ENCODE measurements at regions not wholly inside any gene's neighbourhood (a gene's known extent, or its start where the extent isn't known, plus 50 kb on each side); places are given as distances from the start of the nearest gene placed in this dataset.

DNA sequence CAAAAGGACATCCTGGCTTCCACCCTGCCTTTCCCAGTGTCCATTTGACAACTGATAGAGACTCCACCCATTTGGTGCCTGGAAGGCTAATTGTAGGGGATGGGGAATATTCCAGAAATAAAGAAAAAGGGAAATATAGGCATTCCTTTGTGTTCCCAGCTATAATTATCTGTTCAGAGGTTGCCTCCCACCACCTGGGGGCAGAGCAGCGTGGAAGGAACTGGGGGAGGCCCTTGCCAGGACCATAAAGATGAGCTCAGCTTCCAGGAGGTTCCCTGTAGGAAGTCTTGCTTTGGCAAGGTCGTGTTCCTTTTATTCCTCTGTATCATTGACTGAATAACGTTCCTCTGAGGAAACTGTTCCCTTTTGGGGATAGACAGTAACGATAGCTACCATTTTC lies 214.7 kb downstream of the TFAP2C start:
- Histone ChIP-seq H3K27me3 (peaks cover 4% of the 10 kb centered on the region), H3K4me3 (no peak overlapping the region), H3K9me3 (no peaks in the 10 kb centered on the region), H3K36me3 (no peaks in the 10 kb centered on the region), H3K4me1 (no peaks in the 10 kb centered on the region), H3K27ac (no peak overlapping the region)
- DNase-seq: no peak
- intact Hi-C loops (cut with DNase I): no loop called here
- no peak for ATAC-seq
- TF ChIP-seq, protein P1, sequence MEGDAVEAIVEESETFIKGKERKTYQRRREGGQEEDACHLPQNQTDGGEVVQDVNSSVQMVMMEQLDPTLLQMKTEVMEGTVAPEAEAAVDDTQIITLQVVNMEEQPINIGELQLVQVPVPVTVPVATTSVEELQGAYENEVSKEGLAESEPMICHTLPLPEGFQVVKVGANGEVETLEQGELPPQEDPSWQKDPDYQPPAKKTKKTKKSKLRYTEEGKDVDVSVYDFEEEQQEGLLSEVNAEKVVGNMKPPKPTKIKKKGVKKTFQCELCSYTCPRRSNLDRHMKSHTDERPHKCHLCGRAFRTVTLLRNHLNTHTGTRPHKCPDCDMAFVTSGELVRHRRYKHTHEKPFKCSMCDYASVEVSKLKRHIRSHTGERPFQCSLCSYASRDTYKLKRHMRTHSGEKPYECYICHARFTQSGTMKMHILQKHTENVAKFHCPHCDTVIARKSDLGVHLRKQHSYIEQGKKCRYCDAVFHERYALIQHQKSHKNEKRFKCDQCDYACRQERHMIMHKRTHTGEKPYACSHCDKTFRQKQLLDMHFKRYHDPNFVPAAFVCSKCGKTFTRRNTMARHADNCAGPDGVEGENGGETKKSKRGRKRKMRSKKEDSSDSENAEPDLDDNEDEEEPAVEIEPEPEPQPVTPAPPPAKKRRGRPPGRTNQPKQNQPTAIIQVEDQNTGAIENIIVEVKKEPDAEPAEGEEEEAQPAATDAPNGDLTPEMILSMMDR (IDR thresholded peaks at IDR 0.05): no peak

DNA sequence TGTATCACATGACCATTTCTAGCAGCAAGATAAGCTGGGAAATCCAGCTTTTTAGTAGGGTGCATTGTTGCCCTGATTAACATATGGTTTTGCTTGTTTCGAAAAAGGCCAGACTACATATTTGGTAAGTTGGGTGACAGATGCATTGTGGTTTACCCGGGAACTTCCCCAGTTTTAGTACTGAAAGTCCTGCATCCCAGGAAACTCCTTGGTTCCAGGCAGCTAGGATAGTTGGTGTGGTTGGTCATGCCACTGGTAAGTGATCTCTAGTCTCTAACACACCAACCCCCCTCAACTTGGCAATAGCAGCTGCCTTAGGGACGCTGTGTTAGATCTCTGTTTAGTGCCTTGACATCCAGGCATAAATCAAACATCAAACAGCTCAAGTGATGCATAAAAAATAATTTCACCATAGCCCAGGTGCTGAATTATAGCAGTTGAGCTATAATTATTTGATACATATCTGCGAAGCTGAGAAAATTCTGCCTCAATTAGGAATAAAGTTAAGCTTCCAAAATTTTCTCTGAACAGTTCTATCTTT lies 216.5 kb downstream of the TFAP2C start:
- Histone ChIP-seq H3K27me3 (peaks cover 4% of the 10 kb centered on the region), H3K4me1 (no peaks in the 10 kb centered on the region), H3K4me3 (no peak overlapping the region), H3K9me3 (no peaks in the 10 kb centered on the region), H3K27ac (no peak overlapping the region), H3K36me3 (no peaks in the 10 kb centered on the region)
- DNase-seq (no peak), ATAC-seq (no peak)
- intact Hi-C loops (cut with DNase I): no loop called here
- TF ChIP-seq, protein P1 (IDR thresholded peaks at IDR 0.05): no peak

DNA sequence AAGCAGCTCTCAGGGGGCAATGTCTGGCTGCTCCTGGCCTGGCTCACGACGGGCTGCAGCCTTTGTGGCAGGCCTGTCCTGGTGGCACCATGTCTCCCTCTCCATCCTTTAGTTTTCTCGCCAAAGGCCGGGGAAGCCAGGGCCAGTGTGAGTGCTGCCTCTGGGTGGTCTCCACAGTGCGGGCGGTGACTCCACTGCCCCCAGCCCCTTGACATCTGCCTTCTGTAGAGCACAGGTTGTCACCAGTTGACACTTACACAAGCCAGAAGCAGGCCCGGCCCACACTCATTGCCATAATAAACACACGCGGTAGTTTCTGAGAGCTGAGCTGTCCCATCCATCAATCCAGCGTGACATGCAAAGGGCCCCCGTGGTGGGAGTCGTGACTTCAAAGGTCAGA lies 219.5 kb downstream of the TFAP2C start:
- intact Hi-C loops (cut with DNase I): no loop called here
- DNase-seq: no peak

DNA sequence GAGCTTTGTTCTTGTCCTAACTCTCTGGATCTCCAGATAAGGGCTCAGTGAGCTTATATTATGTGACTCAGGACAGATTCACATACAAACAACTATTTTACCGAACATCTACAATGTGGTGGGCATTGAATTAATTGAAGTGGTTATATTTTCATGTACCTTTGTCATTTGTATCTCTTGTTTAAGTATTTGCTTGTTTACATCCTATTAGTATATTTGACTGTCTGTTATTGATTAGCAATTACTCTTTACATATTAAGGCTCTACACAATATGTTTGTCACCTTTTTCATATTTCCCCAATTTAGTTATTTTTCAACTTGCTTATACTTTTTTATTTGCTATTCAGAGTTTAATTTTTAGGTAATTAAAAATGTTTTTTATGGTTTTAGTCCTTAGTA lies 222.4 kb downstream of the TFAP2C start:
- TF ChIP-seq, protein P1 (IDR thresholded peaks at IDR 0.05): no peak
- ATAC-seq (no peak), DNase-seq (no peak)
- Histone ChIP-seq H3K4me1 (no peaks in the 10 kb centered on the region), H3K4me3 (no peak overlapping the region), H3K27me3 (peaks cover 4% of the 10 kb centered on the region), H3K27ac (no peak overlapping the region), H3K9me3 (no peaks in the 10 kb centered on the region), H3K36me3 (no peaks in the 10 kb centered on the region)
- intact Hi-C loops (cut with DNase I): no loop called here

More for the DNA sequence above, 219.5 kb downstream of the TFAP2C start:
- H3K9me3 ChIP-seq: no peaks in the 10 kb centered on the region
- TF ChIP-seq, protein P1 (IDR thresholded peaks at IDR 0.05): no peak
- H3K27ac ChIP-seq: no peak overlapping the region
- H3K36me3 ChIP-seq: no peaks in the 10 kb centered on the region
- H3K27me3 ChIP-seq: peaks cover 4% of the 10 kb centered on the region
- H3K4me3 ChIP-seq: no peak overlapping the region
- no peaks in the 10 kb centered on the region for H3K4me1 ChIP-seq
- ATAC-seq: no peak

DNA sequence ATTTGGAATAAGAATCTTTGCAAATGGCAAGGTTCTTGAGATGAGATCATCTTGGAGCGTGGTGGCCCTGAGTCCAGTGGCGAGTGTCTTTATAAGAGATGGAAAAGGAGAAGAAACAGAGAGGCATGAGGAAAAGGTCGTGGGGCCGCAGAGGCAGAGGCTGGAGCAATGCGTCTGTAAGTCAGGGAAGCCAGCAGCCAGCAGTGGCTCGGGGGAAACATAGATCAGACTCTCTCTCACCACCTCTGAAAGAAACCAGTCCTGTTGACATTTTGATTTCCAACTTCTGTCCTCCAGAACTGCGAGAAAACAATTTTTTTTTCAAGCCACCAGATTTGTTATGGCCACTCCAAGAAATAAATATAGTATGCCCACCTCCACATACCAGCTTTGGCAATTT lies 226.6 kb downstream of the TFAP2C start:
- Histone ChIP-seq H3K27me3 (no peaks in the 10 kb centered on the region), H3K4me1 (no peaks in the 10 kb centered on the region), H3K36me3 (no peaks in the 10 kb centered on the region), H3K9me3 (no peaks in the 10 kb centered on the region), H3K27ac (no peak overlapping the region), H3K4me3 (no peak overlapping the region)
- intact Hi-C loops (cut with DNase I): no loop called here
- no peak for ATAC-seq
- no peak for DNase-seq
- TF ChIP-seq, protein P1 (IDR thresholded peaks at IDR 0.05): no peak

DNA sequence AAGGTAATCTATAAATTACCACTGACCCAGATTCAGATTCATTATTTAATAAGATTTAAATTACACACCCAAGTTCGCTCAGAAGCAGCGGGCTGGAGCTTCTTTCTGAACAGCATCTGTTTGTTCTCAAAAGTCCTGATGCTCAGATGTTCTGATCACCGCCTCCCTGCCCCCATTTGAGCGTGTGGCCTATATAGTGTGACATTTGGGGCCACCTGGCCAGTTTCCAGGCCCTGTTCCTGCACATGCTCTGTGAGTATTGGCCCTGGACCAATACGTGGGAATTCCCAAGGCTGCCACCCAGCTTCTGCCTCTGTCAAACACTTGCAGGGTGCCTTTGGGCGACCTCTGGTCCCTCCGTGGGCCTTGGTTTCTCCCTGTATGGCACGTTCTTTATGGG lies 228.8 kb downstream of the TFAP2C start:
- ATAC-seq (no peak), DNase-seq (no peak)
- intact Hi-C loops (cut with DNase I): no loop called here
- no peak overlapping the region for H3K4me3 ChIP-seq
- no peaks in the 10 kb centered on the region for H3K9me3 ChIP-seq
- TF ChIP-seq, protein P1 (IDR thresholded peaks at IDR 0.05): no peak
- no peaks in the 10 kb centered on the region for H3K4me1 ChIP-seq
- no peak overlapping the region for H3K27ac ChIP-seq
- peaks cover 9% of the 10 kb centered on the region for H3K27me3 ChIP-seq
- no peaks in the 10 kb centered on the region for H3K36me3 ChIP-seq

All from upper lobe of right lung (tissue), 1 donor.